ENCODE measurements at regions not wholly inside any gene's neighbourhood (a gene's known extent, or its start where the extent isn't known, plus 50 kb on each side); places are given as distances from the start of the nearest gene placed in this dataset.
A peak's percentile ranks its signal among the peaks of the same experiment; 100 is the strongest.

GRCh38 chr3:170778240-170779217 is 91.5 kb downstream of the RPL22L1 start (continued):
- TF ChIP-seq SMARCB1 (IDR thresholded peaks at IDR 0.05; ENCODE audit: insufficient read length, low read depth) (no peak), ILF3 (IDR thresholded peaks at IDR 0.05; ENCODE audit: borderline replicate concordance) (no peak), HNRNPLL (IDR thresholded peaks at IDR 0.05; ENCODE audit: low read depth, low read length, poor library complexity, severe bottlenecking) (no peak), XRCC4 (IDR thresholded peaks at IDR 0.05; ENCODE audit: extremely low read depth, insufficient read depth, insufficient read length) (no peak), ZFPM2 (CRISPR knock-in tag; IDR thresholded peaks at IDR 0.05) (no peak), ARID2 (IDR thresholded peaks at IDR 0.05) (no peak), HLTF (IDR thresholded peaks at IDR 0.05) (no peak), RBM15 (IDR thresholded peaks at IDR 0.05; ENCODE audit: insufficient read depth, low read length) (no peak), YBX1 (IDR thresholded peaks at IDR 0.05) (no peak), ZNF41 (CRISPR knock-in tag; conservative IDR thresholded peaks at IDR 0.05) (no peak), ZBTB9 (CRISPR knock-in tag; IDR thresholded peaks at IDR 0.05) (peak; percentile 62; the same call in 1 of the 2 replicates), ZC3H8 (IDR thresholded peaks at IDR 0.05) (no peak), KDM4B (IDR thresholded peaks at IDR 0.05; ENCODE audit: borderline replicate concordance in 2 of 2, low read depth in 1 of 2) (no peak), ZBTB7A (IDR thresholded peaks at IDR 0.05; ENCODE audit: borderline replicate concordance, control insufficient read depth, low read depth, low read length) (no peak), CUX1 (CRISPR knock-in tag; IDR thresholded peaks at IDR 0.05) (no peak)
- TF ChIP-seq, protein P1, sequence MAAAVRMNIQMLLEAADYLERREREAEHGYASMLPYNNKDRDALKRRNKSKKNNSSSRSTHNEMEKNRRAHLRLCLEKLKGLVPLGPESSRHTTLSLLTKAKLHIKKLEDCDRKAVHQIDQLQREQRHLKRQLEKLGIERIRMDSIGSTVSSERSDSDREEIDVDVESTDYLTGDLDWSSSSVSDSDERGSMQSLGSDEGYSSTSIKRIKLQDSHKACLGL (CRISPR knock-in tag; IDR thresholded peaks at IDR 0.05; ENCODE audit: borderline replicate concordance, poor library complexity, severe bottlenecking) = no peak
- TF ChIP-seq, protein P2, sequence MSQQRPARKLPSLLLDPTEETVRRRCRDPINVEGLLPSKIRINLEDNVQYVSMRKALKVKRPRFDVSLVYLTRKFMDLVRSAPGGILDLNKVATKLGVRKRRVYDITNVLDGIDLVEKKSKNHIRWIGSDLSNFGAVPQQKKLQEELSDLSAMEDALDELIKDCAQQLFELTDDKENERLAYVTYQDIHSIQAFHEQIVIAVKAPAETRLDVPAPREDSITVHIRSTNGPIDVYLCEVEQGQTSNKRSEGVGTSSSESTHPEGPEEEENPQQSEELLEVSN (IDR thresholded peaks at IDR 0.05; ENCODE audit: borderline replicate concordance in 1 of 2, extremely low read depth in 1 of 2, insufficient read depth in 1 of 2, insufficient read length in 1 of 2, low read depth in 1 of 2, low read length in 1 of 2, poor library complexity in 1 of 2, severe bottlenecking in 1 of 2) = no peak

Data from K562 (cell line).